H9 (cell line): ENCODE measurements at regions not wholly inside any gene's neighbourhood (a gene's known extent, or its start where the extent isn't known, plus 50 kb on each side); places are given as distances from the start of the nearest gene placed in this dataset.

Experiments used
- DNase-seq: peaks from one replicate; pipeline ENCODE4 v3.0.0-alpha.2; 2017
- H2AFZ ChIP-seq: one replicate; pipeline ENCODE4 v1.6.1; 2013; ENCODE audit warnings: mild to moderate bottlenecking, low read length, control low read depth, moderate library complexity
- H2AK5ac ChIP-seq: 2 replicates; pipeline ENCODE4 v1.6.1; 2013; ENCODE audit warnings: low read length, control low read depth, mixed read lengths; ENCODE audit not compliant: insufficient read length
- H2BK120ac ChIP-seq: one replicate; pipeline ENCODE4 v1.6.1; 2013; ENCODE audit warnings: low read depth, mild to moderate bottlenecking, low read length, control low read depth, inconsistent platforms; ENCODE audit not compliant: poor library complexity, severe bottlenecking
- H2BK12ac ChIP-seq: 2 replicates; pipeline ENCODE4 v1.6.1; 2013; ENCODE audit warnings: low read length, control low read depth, mixed read lengths, low read depth; ENCODE audit not compliant: insufficient read length
- H2BK15ac ChIP-seq: 2 replicates; pipeline ENCODE4 v1.6.1; 2013; ENCODE audit warnings: low read depth, low read length, control low read depth
- H2BK20ac ChIP-seq: one replicate; pipeline ENCODE4 v1.6.1; 2013; ENCODE audit warnings: low read depth, mild to moderate bottlenecking, low read length, control low read depth, inconsistent platforms; ENCODE audit not compliant: poor library complexity, severe bottlenecking
- H2BK5ac ChIP-seq: 2 replicates; pipeline ENCODE4 v1.6.1; 2013; ENCODE audit warnings: low read length, control low read depth, mixed read lengths; ENCODE audit not compliant: insufficient read length
- H3K14ac ChIP-seq: 2 replicates; pipeline ENCODE4 v1.6.1; 2013; ENCODE audit warnings: low read length, control low read depth; ENCODE audit not compliant: insufficient read depth
- H3K18ac ChIP-seq: 2 replicates; pipeline ENCODE4 v1.6.1; 2013; ENCODE audit warnings: low read depth, mild to moderate bottlenecking, mixed read lengths, low read length, control low read depth; ENCODE audit not compliant: insufficient read length
- H3K23ac ChIP-seq: 2 replicates; pipeline ENCODE4 v1.6.1; 2013; ENCODE audit warnings: low read length, control low read depth, mixed read lengths, low read depth; ENCODE audit not compliant: insufficient read length
- H3K23me2 ChIP-seq: 2 replicates; pipeline ENCODE4 v1.6.1; 2013; ENCODE audit warnings: low read depth, mild to moderate bottlenecking, mixed read lengths, low read length, control low read depth; ENCODE audit not compliant: insufficient read length, poor library complexity, severe bottlenecking
- H3K27ac ChIP-seq: 2 replicates; pipeline ENCODE4 v1.5.1; 2013; ENCODE audit warnings: low read length, control low read depth, mixed read lengths, low read depth; ENCODE audit not compliant: insufficient read length
- H3K27me3 ChIP-seq: 2 replicates; pipeline ENCODE4 v1.6.1; 2013; ENCODE audit warnings: low read length, control low read depth, inconsistent platforms; ENCODE audit not compliant: insufficient read depth
- H3K4ac ChIP-seq: 2 replicates; pipeline ENCODE4 v1.6.1; 2013; ENCODE audit warnings: low read depth, mild to moderate bottlenecking, control low read depth, inconsistent platforms, low read length, moderate library complexity
- H3K4me1 ChIP-seq: 2 replicates; pipeline ENCODE4 v1.6.1; 2013; ENCODE audit warnings: low read length, control low read depth, inconsistent platforms; ENCODE audit not compliant: insufficient read depth
- H3K4me2 ChIP-seq: 2 replicates; pipeline ENCODE4 v1.6.1; 2013; ENCODE audit warnings: low read length, control low read depth, mixed read lengths; ENCODE audit not compliant: insufficient read length, insufficient read depth
- H3K56ac ChIP-seq: 2 replicates; pipeline ENCODE4 v1.6.1; 2013; ENCODE audit warnings: low read depth, mild to moderate bottlenecking, mixed read lengths, low read length, control low read depth; ENCODE audit not compliant: insufficient read length
- H3K79me1 ChIP-seq: 2 replicates; pipeline ENCODE4 v1.6.1; 2013; ENCODE audit warnings: low read depth, mild to moderate bottlenecking, moderate library complexity, low read length, control low read depth, inconsistent platforms; ENCODE audit not compliant: insufficient read depth, poor library complexity, severe bottlenecking
- H3K79me2 ChIP-seq: 2 replicates; pipeline ENCODE4 v1.6.1; 2013; ENCODE audit warnings: low read length, control low read depth, inconsistent platforms; ENCODE audit not compliant: insufficient read depth
- H3K9ac ChIP-seq: 2 replicates; pipeline ENCODE4 v1.6.1; 2013; ENCODE audit warnings: low read length, control low read depth, mixed read lengths; ENCODE audit not compliant: insufficient read length; ENCODE audit errors: extremely low read depth
- H3K9me3 ChIP-seq: one replicate; pipeline ENCODE4 v1.6.1; 2013; ENCODE audit warnings: low read depth, low read length, inconsistent platforms; ENCODE audit not compliant: control insufficient read depth
- H3T11ph ChIP-seq: one replicate; pipeline ENCODE4 v1.6.1; 2013; ENCODE audit warnings: mild to moderate bottlenecking, low read length, control low read depth, inconsistent platforms
- H4K20me1 ChIP-seq: one replicate; pipeline ENCODE4 v1.6.1; 2013; ENCODE audit not compliant: control insufficient read depth, insufficient read length, insufficient read depth
- H4K5ac ChIP-seq: 2 replicates; pipeline ENCODE4 v1.6.1; 2013; ENCODE audit warnings: low read depth, mild to moderate bottlenecking, mixed read lengths, low read length, control low read depth; ENCODE audit not compliant: insufficient read length
- H4K8ac ChIP-seq: replicated peaks from 2 replicates; pipeline ENCODE4 v1.6.1; 2013; ENCODE audit warnings: low read length, control low read depth, mixed read lengths, low read depth; ENCODE audit not compliant: insufficient read length
- H4K91ac ChIP-seq: 2 replicates; pipeline ENCODE4 v1.6.1; 2013; ENCODE audit warnings: low read depth, mild to moderate bottlenecking, moderate library complexity, mixed read lengths, low read length, control low read depth; ENCODE audit not compliant: insufficient read length
- H3K27ac Mint-ChIP-seq, 3 experiments: 2 replicates in 2 of 3; 3 replicates in 1 of 3; pipeline ENCODE4 v1.8.0; 2020 to 2021; ENCODE audit warnings: mixed read lengths in 3 of 3, mild to moderate bottlenecking in 1 of 3, moderate library complexity in 1 of 3
- H3K27me3 Mint-ChIP-seq: 2 replicates; pipeline ENCODE4 v1.8.0; 2021; ENCODE audit warnings: low read depth, mild to moderate bottlenecking, moderate library complexity, mixed read lengths
- H3K36me3 Mint-ChIP-seq, 3 experiments: 2 replicates in 2 of 3; 3 replicates in 1 of 3; pipeline ENCODE4 v1.8.0; 2020 to 2021; ENCODE audit warnings: low read depth in 3 of 3, mixed read lengths in 3 of 3; ENCODE audit not compliant: insufficient read depth in 1 of 3
- H3K4me1 Mint-ChIP-seq, 2 experiments: 2 replicates each; pipeline ENCODE4 v1.8.0; 2020; ENCODE audit warnings: mixed read lengths in 2 of 2
- H3K4me3 Mint-ChIP-seq, 2 experiments: 2 replicates in 1 of 2; 3 replicates in 1 of 2; pipeline ENCODE4 v1.8.0; 2020 to 2021; ENCODE audit warnings: mild to moderate bottlenecking in 2 of 2, mixed read lengths in 2 of 2, moderate library complexity in 1 of 2
- H3K9me3 Mint-ChIP-seq, 2 experiments: 2 replicates in 1 of 2; 3 replicates in 1 of 2; pipeline ENCODE4 v1.8.0; 2020; ENCODE audit warnings: mild to moderate bottlenecking in 2 of 2, mixed read lengths in 2 of 2, moderate library complexity in 1 of 2
- CTCF ChIP-seq: fragments of 200-600 bp; sonication (generic); conservative IDR thresholded peaks from 3 replicates; pipeline ENCODE4 v1.8.0; 2021; ENCODE audit warnings: antibody characterized with exemption, mild to moderate bottlenecking
- WGBS: extraction: QIAGEN DNeasy Blood & Tissue Kit; methylation state at CpG from one replicate; pipeline ENCODE4 v1.1.7; 2013; ENCODE audit warnings: missing lambda C conversion rate, low lambda C conversion rate, mixed read lengths; ENCODE audit not compliant: insufficient read length; ENCODE audit errors: extremely low coverage; 5-methylcytosine and 5-hydroxymethylcytosine counted together

- Histone ChIP-seq H2BK5ac (no peak overlapping the region), H4K20me1 (no peaks in the 10 kb centered on the region), H3K4me1 (no peaks in the 10 kb centered on the region), H3K4me2 (no peak overlapping the region), H3K18ac (no peak overlapping the region), H2AFZ (no peak overlapping the region), H2AK5ac (no peak overlapping the region), H3K79me2 (no peaks in the 10 kb centered on the region), H3K4ac (no peak overlapping the region), H4K8ac (no peak overlapping the region), H3K27me3 (no peaks in the 10 kb centered on the region), H2BK15ac (no peak overlapping the region), H3K56ac (no peak overlapping the region), H4K91ac (no peak overlapping the region), H2BK12ac (no peak overlapping the region), H3K14ac (no peak overlapping the region), H3K9me3 (peaks cover 15% of the 10 kb centered on the region), H3K27ac (no peak overlapping the region), H2BK20ac (no peak overlapping the region), H2BK120ac (no peak overlapping the region), H3K23me2 (no peaks in the 10 kb centered on the region), H3T11ph (no peak overlapping the region), H4K5ac (no peak overlapping the region), H3K9ac (no peak overlapping the region), H3K23ac (no peak overlapping the region), H3K79me1 (no peaks in the 10 kb centered on the region)
- H3K9me3 Mint-ChIP-seq = peaks cover 39 to 46% of the 10 kb centered on the region in 2 experiments
- DNase-seq = no peak
- H3K27ac Mint-ChIP-seq = no peak overlapping the region
- peaks cover 11 to 48% (median 19%) of the 10 kb centered on the region in 3 experiments; a peak in 6 of 7 replicates for H3K36me3 Mint-ChIP-seq
- WGBS = no CpG with 5 or more reads among the region's 5 CpGs
- peaks cover 29 to 31% of the 10 kb centered on the region in 2 experiments for H3K4me1 Mint-ChIP-seq
- no peak overlapping the region for H3K4me3 Mint-ChIP-seq
- peaks cover 11% of the 10 kb centered on the region for H3K27me3 Mint-ChIP-seq
- TF ChIP-seq CTCF = no peak
These were observed 210.6 kb downstream of the AUH start for GRCh38 chr9:91150998-91151717.
